T follicular helper cell (primary cell): ENCODE measurements at regions not wholly inside any gene's neighbourhood (a gene's known extent, or its start where the extent isn't known, plus 50 kb on each side); places are given as distances from the start of the nearest gene placed in this dataset.
"Not testable (repeated sequence)": the region's sequence is repeated elsewhere in the genome, so short reads cannot be mapped to it uniquely, and the experiment has no call there.

Experiments
- DNase-seq: peaks from one replicate; pipeline ENCODE4 v3.0.0-alpha.2; 2020; ENCODE audit warnings: low read depth

DNA sequence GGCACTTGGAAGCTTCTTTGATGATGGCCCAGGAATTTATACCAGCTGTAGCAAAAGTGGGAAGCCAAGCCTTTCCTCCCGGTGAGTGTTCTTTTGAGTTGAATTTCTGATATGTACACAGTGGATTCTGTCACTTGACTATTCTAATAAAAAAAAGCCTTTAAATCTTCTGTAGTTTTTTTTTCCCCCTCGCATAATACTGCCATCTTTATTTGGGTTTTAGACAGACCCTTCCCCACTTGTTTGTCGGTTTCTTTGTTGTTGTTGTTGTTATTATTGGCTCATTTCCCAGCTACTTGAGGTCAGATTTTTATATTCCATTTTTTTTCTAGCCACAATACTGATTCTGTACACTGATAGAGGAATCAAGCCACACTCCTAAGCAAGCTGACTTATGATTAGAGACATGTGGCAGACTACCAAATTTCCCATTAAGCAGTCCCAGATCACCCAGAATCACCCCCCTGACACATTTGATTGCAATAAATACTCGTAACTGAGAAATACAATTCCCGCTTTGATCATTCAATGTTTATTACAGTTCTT lies 122.4 kb upstream of the IL12A start:
- no peak for DNase-seq

DNA sequence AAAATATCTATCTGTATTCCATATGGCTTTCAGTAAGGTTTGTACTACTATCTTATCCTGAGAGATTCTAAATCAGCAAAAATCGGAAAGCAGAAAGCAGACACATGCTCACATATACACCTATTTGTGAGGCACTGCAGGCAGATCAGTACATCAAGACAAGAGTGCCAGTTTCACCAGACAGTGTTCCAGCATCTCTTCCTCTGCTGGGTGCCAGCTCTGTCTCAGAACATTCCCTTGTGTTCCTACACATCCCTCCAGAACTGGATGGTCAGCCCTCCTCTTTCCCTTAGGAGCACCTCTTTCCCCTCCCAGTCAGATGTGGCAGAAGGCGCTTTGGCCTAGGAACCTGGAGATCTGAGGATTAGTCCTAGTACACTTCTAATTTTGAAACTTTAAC lies 121.3 kb upstream of the IL12A start:
- no peak for DNase-seq

DNA sequence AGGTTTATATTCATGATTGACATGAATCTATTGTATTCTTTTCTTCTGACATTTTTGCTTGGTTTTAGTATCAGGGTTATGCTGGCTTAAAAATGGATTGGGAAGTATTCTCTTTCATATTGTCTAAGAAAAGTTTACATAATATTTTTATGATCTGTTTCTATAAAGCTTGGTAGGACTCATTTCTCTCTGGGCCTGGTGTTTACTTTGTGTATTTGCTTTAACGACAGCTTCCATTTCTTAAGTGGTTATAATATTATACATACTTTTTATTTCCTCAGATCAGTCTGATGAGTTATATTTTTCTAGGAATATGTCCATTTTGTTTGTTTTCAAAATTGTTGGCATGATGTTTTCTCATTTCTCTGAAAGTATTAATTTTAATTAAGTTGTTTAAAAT lies 117.9 kb upstream of the IL12A start:
- no peak for DNase-seq

DNA sequence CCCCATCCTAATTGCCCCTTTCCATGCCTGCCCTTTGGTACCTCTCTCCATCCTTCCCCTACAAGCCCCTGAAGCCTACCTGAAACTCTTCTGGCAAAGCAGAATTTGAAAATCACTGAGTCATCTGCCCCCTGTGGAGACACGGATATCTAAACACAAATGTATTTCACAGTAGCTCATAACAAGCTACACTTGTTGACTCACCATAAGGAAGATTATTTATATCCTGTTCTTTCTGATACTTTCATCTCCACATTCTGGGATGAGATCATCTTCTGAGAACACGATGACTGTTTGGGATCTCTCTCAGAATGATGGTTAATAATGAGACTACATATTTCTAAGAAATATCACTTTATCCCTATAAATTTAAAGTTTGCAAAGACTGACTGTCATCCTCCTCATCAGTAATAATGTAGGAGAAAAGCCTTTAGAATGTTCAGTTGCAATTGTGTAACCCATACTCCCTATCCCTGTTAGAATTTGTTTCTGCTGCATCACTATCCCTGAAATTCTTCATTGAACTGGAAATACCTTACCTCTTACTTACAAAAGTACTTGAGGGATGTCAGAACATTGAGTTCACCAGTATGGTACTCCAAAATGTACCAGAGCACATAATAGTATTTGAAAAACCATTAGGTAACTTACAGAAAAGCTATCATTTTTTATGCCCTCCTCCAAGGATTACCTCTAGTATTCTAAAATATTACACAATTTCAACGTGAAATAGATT lies 116.1 kb upstream of the IL12A start:
- DNase-seq = no peak

DNA sequence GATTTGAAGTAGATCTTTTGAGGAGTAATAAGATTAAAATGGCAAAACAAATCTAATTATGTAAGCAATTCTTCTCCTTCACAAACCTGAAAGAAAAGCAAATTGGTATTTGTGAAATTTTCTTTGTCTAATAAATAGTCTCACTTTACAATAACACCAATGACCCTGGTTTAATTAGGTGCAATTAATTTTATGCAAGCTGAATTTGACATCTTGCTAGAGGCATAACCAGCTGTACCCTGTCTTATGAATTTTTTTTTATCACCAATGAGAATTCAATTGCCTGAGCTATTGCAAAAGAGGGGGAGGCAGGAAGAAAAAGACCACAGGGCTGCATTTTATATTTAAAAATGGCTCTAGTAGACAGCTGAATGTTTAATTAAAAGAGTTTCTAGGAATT lies 113.5 kb upstream of the IL12A start:
- no peak for DNase-seq

DNA sequence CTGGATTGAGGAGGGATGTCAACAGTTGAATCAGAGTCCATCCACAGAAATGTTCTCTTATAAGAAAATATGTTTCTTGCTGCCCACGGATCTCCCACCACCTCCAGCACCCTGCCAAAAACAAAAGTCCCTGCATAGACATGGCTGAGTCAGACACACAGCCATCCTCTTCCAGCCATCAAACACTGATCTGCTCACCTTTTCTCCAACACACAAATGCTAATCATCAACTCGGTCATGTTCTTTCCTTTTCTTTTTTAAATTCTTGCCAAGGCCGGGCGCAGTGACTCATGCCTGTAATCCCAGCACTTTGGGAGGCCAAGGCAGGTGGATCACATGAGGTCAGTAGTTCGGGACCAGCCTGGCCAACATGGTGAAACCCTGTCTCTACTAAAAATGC lies 110.7 kb upstream of the IL12A start:
- no peak for DNase-seq

DNA sequence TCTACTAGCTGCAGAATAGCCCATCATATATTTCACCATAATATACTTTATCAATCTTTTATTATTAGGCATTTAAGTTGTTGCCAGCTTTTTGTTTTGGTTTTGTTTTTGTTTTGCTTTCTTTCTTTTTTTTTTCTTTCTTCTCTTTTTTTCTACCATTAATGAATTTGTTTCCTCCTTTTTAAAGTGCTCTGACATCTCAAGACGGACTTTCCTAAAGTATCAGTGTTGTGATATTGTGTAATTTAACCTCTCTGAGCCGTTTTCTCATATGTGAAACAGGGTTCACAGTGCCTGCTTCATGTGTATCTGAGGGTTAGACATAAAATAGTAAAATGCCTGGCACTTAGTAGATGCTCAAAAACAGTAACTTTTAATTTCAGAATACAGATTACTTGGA lies 109.5 kb upstream of the IL12A start:
- no peak for DNase-seq

DNA sequence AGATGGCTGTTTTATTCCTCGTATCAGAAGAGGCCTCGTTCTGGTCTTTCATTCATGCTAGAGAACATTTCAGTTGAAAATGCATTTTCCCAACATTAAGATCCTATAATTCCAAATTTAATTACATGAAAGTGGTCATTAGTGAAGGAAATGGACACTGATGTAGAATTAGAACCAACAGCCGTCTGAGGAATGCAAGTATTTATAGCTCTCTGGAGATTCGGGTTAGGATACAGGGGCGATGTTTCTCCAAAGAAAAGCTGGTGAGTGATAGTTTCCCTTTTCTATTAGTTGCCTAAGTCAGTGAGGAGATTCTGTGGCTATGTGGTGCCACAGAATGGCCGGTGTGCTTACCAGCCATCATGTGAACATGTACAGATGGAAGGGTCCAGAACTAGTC lies 109.0 kb upstream of the IL12A start:
- DNase-seq = no peak

DNA sequence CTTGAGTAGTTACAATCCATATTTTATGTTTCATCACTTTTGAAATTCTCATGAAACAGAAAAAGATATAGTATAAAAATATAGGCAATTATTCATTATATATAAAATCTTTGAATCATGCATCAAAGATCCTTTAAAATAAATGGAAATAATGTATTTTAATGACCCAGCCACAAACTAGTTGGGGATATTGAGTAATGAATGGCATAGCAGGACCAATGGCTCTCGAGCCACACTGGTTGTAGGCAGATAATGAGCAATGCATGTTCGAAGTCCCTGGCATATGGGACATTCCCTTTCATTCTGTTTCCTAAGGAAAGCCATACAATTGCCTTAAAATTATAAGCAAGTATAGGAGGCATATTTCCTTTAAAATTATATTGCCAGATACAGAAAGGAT lies 107.4 kb upstream of the IL12A start:
- DNase-seq = no peak

DNA sequence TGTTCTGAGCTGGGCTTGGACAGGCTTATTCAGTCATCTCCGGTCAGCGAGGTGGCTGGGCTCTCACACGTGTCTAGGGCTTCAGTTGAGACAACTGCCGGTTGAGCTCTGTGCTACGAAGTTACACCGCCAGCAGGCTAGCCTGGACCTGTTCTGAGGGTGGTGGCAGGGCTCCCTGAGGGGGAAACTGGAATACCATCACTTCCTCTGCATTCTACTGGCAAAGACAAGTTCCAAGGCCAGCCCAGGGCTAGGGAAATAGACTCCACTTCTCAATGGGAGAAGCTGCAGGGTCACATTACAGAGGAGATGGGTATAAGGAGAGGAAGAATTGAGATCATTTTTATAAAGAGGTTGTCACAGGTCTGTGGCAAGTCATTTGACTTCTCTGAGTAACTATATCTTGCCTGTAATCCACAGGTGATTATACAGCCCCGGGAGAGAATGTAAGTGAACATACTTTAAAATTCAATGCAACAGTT lies 106.8 kb upstream of the IL12A start:
- no peak for DNase-seq

DNA sequence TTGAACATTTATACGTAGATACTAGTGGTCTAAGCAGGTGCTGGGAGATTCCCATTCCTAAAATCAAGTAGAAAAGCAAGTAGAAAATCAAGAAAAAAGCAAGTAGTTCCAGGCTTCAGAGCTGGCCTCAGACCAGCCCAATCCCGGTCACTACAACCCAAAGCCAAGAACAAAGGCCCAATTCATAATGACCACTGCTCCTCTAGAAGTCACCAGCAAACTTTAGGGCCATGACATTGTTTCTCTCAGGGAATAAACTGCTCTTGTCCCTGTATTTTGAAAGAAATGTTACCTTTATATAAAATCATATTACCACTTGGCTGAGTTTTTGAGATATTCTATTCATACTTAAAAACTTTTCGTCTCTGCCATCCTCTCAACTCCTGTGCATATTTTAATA lies 106.3 kb upstream of the IL12A start:
- DNase-seq = no peak

DNA sequence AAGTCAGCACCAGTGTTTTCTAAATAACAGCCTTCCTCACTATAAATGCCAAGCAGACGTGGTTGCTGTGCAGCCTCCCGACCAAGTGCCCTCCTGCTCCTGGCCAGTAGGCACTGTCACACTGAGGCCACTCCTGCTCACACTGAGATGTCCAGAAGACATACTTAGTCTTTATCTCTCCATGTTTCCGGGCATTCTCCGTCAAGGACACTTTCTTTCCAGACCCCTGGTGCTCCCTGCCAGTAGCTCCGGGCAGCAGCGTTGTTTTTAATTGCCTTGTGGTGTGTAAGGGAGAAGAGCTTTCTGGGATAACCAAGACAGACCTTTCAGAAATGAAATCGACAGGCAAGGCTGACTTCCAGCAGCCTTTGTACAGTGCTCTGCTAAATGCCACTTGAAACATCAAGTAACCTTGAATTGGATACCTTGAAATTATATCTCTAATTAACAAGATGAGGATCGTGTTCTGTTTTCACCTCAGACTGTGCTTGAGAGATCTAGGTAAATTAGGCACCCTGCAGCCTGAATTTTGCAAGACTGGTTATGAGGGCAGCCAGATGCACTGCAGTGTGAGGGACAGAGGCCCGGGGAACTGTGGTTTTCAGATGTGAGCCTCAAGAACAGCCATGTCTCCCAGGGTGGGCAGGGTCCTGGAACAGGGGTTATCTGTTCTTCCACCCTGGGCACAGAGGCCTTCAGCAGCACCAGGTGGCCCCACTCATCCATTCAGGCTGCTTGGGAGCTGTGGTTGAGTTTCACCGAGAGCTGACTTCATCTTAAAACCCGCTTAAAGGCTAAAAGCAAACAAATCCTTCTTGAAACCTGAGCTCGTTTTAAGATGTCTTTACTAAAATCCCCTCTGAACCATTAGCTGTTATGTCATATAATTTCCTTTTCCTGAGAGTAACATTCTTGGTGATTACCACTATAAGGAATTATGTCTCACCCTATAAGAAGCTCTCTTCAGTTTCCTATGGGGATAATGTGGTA lies 105.5 kb upstream of the IL12A start:
- DNase-seq = no peak

DNA sequence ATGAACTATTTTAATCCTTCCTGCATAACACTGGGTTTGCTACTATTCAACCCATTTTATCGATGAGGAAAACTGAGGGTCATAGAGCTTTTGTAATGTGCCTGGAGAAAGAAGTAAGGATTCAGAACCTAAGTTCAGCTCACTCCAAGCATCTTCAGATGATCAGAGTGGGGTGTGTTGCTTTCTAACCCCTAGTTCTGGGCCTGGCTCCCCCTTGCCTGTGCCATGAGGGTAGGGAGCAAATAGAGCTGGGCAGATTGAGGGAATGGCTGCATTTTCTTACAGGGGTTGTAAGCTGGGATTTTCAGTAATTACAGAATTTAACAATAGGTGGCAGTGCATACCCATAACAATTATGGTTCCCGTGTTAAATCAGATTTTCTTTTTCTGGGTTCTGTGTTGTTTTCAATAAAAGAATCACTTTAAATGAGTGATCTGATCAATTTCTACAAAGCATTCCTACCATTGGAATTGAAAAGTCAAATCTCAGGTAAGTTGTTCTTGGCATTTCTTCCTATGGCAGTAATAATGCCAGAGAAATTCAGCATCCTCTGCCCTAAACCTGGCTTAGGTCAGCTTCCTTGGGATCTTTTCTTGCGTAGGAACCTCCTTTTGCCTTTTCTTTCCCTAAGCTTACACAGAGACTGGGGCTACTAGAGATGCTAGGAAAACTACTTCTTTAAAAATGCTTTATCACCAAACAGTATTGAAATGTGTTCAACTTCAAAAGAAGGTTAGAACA lies 103.8 kb upstream of the IL12A start:
- no peak for DNase-seq

DNA sequence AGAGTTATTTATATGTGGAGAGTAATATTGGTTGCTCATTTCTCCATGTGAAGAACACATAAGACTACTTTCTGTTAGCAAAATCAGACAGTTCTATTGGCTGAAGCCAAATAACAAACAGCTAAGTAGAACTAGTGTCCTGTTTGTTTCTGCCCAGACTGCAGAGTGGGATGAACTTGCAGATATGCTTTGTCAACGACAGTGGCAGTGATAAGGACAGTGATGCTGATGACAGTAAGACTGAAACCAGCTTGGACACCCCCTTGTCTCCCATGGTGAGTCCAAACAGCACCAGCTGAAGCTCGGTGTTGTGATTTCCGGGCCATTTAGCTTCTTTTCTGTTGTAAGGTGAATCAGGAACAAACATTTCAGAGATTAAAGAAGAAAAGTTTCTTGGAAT lies 102.6 kb upstream of the IL12A start:
- no peak for DNase-seq

DNA sequence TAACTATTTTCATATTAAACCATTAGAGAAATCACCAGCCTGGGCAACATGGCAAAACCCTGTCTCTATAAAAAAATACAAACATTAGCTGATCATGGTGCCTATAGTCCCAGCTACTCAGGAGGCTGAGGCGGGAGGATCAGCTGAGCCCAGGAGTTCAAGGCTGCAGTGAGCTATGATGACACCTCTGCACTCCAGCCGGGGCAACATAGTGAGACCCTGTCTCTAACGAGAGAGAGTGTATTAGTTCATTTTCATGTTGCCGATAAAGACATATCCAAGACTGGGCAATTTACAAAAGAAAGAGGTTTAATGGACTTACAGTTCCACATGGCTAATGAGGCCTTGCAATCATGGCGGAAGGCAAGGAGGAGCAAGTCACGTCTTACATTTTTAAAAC lies 102.1 kb upstream of the IL12A start:
- not testable (repeated sequence) for DNase-seq

DNA sequence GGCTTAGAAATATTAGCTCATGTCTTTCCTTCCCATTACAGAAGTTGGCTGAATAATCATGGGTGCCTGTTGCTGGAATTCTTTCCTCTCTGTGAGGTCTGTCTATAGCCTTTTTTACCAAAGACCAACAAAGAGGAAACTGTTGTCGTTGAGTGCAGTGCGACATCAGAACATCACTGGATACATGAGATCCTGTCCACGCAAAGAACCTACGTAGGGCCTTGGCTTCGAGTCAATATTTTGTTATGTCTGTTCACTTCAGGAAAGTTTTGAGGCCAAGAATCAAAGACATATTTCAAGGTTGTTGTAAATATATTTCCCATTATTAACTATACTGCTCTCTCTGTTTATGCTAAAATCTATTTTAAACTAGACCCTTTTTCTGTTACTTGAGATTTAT lies 101.5 kb upstream of the IL12A start:
- DNase-seq = no peak

DNA sequence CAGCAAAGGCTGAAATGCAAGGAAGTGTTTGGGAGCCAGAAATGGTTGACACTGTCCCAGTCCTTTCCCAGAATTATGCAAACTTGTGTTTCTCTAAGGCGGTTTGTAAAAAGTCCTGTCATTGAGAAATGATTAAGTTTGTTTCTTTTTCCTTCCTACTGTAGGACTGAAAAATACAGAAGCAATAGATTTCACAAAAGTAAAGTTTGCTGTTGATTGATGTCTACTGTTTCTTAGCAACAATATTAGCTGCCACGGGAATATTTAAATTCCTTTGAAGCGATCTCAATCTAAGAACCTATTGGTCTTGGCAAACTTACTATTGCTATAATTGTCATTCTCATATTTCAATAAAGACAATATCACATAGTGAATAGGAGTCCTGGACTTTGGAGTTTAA lies 100.7 kb upstream of the IL12A start:
- no peak for DNase-seq

DNA sequence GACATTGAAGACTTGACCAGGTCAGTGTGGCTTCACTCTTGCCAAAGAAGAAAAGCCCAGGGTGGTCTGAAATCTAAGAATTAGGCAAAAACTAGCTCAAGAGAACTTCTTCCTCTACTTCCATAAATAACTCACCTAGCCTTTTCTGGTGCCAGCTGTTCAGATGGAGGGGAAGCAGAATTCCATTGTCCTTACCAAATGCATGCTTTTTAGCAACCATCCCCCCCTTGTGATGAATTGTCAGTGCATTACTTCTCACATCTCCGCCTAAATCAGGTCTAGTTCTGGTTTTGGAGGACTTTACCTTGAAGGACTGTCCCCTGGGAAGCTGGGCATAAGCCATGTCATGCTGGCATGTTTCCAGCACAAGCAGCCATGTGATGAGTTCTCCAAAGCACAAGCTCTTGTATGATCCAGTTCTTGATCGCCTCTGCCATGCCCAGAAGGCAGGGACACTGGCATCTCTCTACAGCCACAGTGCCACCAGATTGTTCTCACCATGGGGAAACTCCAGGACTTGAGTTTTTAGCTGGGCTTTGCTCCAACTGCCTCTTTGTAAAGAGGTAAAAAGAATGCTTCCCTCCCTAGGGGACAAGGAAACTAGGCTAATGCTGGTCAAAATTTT lies 96.4 kb upstream of the IL12A start:
- DNase-seq = no peak

DNA sequence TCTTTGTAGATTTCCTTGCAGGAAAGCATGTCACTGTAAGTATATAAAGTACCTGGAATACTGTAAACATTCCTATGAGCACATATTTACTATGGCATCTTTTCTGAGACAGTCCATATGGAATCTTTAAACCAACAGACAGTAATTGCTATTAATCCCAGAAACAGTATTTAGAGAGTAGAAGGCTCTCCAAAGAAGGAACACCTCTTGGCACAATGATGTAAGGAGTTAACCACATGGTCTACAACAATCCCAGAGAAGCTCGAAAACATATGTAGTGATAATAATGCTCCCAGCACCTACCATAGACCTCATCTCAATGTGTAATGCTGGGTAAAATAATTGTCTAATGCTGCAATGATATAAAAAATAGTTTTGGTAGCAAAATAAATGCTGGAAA lies 95.8 kb upstream of the IL12A start:
- DNase-seq = no peak

DNA sequence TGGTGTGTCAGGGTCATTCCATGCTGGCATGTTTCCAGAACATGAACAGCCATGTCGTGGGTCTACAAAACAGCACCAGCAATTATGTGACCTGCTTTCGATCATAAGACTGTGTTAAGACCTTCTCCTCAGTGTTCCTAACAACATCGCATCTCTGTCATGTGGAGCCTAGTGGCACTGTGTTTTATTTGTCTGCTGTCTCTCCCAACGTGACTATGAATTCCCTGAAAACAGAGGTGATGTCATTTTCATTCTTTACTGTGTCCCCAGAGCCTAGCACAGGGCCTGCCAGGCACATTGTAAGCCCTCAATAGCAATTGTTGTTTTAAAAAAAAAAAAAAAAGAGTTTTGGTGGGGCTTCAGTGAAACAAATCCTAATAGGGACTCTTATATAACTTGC lies 94.2 kb upstream of the IL12A start:
- no peak for DNase-seq

DNA sequence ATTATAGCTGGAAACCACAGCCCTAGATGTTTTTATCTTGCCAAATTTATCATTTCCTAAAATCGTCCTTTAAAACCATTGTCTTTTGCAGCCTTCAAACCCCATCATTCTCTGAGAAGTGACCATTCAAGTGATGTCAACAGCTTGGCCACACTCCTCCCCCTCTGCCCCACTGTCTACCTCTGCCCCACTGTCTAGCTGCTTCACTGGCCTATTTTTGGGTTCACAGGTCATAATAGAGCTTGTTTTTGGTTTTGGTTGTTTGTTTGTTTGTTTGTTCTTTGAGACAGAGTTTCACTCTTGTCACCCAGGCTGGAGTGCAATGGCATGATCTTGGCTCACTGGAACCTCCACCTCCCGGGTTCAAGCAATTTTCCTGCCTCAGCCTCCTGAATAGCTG lies 93.2 kb upstream of the IL12A start:
- DNase-seq = no peak

DNA sequence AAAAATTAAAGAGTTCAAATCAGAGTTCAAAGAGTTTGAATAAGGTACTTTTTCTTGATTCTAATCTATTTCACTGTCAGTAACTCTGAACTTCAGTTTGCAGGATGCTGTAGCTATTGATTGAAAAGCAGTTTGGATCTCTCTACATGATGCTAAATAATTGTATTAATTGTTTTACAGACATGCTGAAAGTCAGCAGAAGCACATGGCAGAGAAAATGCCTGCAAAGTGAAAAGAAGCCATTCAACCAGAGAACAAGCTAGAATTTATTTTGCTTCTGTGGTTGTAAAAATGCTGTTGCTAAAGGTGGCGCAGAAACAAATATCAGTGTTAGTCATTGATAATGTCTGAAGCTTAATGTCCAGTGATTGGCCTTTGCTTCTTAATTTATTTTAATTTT lies 92.1 kb upstream of the IL12A start:
- DNase-seq = no peak
